B cell (primary cell): ENCODE measurements at regions not wholly inside any gene's neighbourhood (a gene's known extent, or its start where the extent isn't known, plus 50 kb on each side); places are given as distances from the start of the nearest gene placed in this dataset.

Experiments
- ATAC-seq: fragments of 200-7000 bp; cut with Tn5 transposase; one replicate; pipeline ENCODE4 v1.10.0; 2021; ENCODE audit warnings: low read depth, mild to moderate bottlenecking, moderate number of reproducible peaks, moderate library complexity
- CTCF ChIA-PET: fragments of 350-600 bp; sonication (Branson Sonifier 250); formaldehyde crosslinking; loops from one replicate; lab custom pipeline; 2021; ENCODE audit warnings: antibody characterized with exemption, inconsistent platforms; lab: Charles Lee
- POLR2A ChIA-PET: fragments of 350-600 bp; sonication (Branson Sonifier 250); formaldehyde crosslinking; loops from one replicate; lab custom pipeline; 2021; ENCODE audit warnings: antibody characterized with exemption; lab: Charles Lee
- DNase-seq: peaks from one replicate; pipeline ENCODE4 v3.0.0; 2013
- H2AFZ ChIP-seq: 2 replicates; pipeline ENCODE4 v1.6.1; 2012; ENCODE audit warnings: mild to moderate bottlenecking, low read depth, low read length; ENCODE audit not compliant: insufficient read depth, poor library complexity, severe bottlenecking
- H3K27ac ChIP-seq, 2 donors: 1 replicate in 1 of 2; 2 replicates in 1 of 2; pipeline ENCODE4 v1.5.1; 2012 to 2013; ENCODE audit warnings: low read length in 2 of 2, mild to moderate bottlenecking in 2 of 2, moderate library complexity in 1 of 2
- H3K27me3 ChIP-seq, 4 experiments: fragments of 200-600 bp in 1 of 4; sonication (generic) in 1 of 4; replicated peaks in 1 of 4; 1 replicate in 2 of 4; 2 replicates in 2 of 4; pipeline versions ENCODE4 v1.6.1 to v1.7.0; 2013 to 2016; ENCODE audit warnings: low read length in 3 of 4, mild to moderate bottlenecking in 2 of 4, mixed read lengths in 1 of 4, moderate library complexity in 1 of 4; ENCODE audit not compliant: insufficient read depth in 4 of 4, control insufficient read depth in 3 of 4; ENCODE audit errors: control extremely low read depth in 1 of 4
- H3K36me3 ChIP-seq, 2 experiments: replicated peaks in 1 of 2; 1 replicate in 1 of 2; 2 replicates in 1 of 2; pipeline versions ENCODE4 v1.6.1 to v1.7.1; 2013; ENCODE audit warnings: low read length in 1 of 2; ENCODE audit not compliant: insufficient read depth in 2 of 2, control insufficient read depth in 1 of 2; ENCODE audit errors: control extremely low read depth in 1 of 2, extremely low read depth in 1 of 2
- H3K4me1 ChIP-seq, 2 donors: fragments of 200-600 bp in 1 of 2; sonication (generic) in 1 of 2; 1 replicate in 1 of 2; 2 replicates in 1 of 2; pipeline versions ENCODE4 v1.5.1 to v1.6.1; 2013 to 2017; ENCODE audit warnings: low read length in 2 of 2; ENCODE audit not compliant: control insufficient read depth in 2 of 2, insufficient read depth in 2 of 2
- H3K4me2 ChIP-seq: replicated peaks from 2 replicates; pipeline ENCODE3; 2012; ENCODE audit warnings: mild to moderate bottlenecking, low read depth, low read length; ENCODE audit not compliant: poor library complexity, severe bottlenecking
- H3K4me3 ChIP-seq, 5 experiments: fragments of 200-600 bp in 1 of 5; sonication (generic) in 1 of 5; 1 replicate in 3 of 5; 2 replicates in 2 of 5; pipeline versions ENCODE4 v1.5.1 to v1.7.0; 2011 to 2016; ENCODE audit warnings: low read length in 4 of 5, mild to moderate bottlenecking in 4 of 5, low read depth in 2 of 5, control low read depth in 1 of 5, moderate library complexity in 1 of 5; ENCODE audit not compliant: insufficient read depth in 1 of 5; ENCODE audit errors: control extremely low read depth in 1 of 5, extremely low read depth in 1 of 5
- H3K79me2 ChIP-seq: fragments of 200-600 bp; sonication (generic); one replicate; pipeline ENCODE4 v1.6.0; 2016; ENCODE audit warnings: low read length; ENCODE audit not compliant: control insufficient read depth, insufficient read depth
- H3K9ac ChIP-seq: fragments of 200-600 bp; sonication (generic); 2 replicates; pipeline ENCODE4 v1.6.1; 2017; ENCODE audit warnings: mild to moderate bottlenecking, low read length, moderate library complexity
- H3K9me3 ChIP-seq, 3 donors: one replicate each; pipeline versions ENCODE4 v1.6.1 to v1.7.1; 2013; ENCODE audit warnings: low read length in 2 of 3; ENCODE audit not compliant: control insufficient read depth in 2 of 3, insufficient read depth in 1 of 3; ENCODE audit errors: control extremely low read depth in 1 of 3
- H4K20me1 ChIP-seq: 2 replicates; pipeline ENCODE4 v1.6.0; 2012; ENCODE audit warnings: mild to moderate bottlenecking, low read length; ENCODE audit not compliant: insufficient read depth, control insufficient read depth, poor library complexity, severe bottlenecking
- H3K27ac Mint-ChIP-seq: one replicate; pipeline ENCODE4 v1.8.0; 2021; ENCODE audit warnings: mixed read lengths
- H3K27me3 Mint-ChIP-seq: one replicate; pipeline ENCODE4 v1.8.0; 2021; ENCODE audit warnings: mixed read lengths
- H3K4me1 Mint-ChIP-seq: one replicate; pipeline ENCODE4 v1.8.0; 2021; ENCODE audit warnings: mixed read lengths
- H3K4me3 Mint-ChIP-seq: one replicate; pipeline ENCODE4 v1.8.0; 2021; ENCODE audit warnings: mixed read lengths
- H3K9me3 Mint-ChIP-seq: one replicate; pipeline ENCODE4 v1.8.0; 2022; ENCODE audit warnings: mixed read lengths; ENCODE audit not compliant: insufficient read depth
- EZH2 ChIP-seq: IDR thresholded peaks from 2 replicates; pipeline ENCODE4 v1.6.1; 2012; ENCODE audit warnings: borderline replicate concordance, low read depth, mild to moderate bottlenecking, moderate library complexity, low read length; ENCODE audit not compliant: insufficient read depth, poor library complexity, severe bottlenecking
- WGBS: methylation state at CpG from one replicate; pipeline ENCODE4 v1.1.5; 2013; ENCODE audit warnings: missing lambda C conversion rate; ENCODE audit not compliant: insufficient coverage; 5-methylcytosine and 5-hydroxymethylcytosine counted together
- intact Hi-C: fragments of 100-400 bp; cut with micrococcal nuclease; formaldehyde crosslinking; loops from one replicate; pipeline ENCODE4 v1.10.0; 2022
- TF ChIP-seq, protein P1 (sequence below): fragments of 200-600 bp; IDR thresholded peaks from one replicate; pipeline ENCODE4 v1.8.0; 2022; ENCODE audit warnings: antibody characterized with exemption, mild to moderate bottlenecking

DNA sequence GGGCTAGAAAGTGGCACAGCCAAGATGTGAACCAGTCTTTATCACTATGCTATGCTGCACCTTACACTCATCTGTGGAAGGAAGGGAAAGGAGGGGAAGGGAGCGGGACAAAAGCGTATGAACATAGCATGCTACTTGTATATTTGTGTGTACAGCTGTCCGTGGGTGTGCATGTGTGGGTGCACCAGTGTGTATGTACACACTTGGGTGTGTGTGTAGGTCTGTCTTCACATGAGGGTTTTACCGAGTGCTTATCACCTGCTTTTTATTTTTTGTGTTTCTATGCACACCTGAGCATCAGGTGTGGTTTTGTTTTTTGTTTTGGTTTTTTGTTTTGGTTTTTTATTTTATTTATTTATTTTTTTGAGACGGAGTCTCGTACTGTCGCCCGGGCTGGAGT, 255.7 kb downstream of the RRAGC start:
- Histone ChIP-seq H4K20me1 (no peaks in the 10 kb centered on the region), H2AFZ (no peak overlapping the region), H3K9ac (no peak overlapping the region), H3K4me1 (no peaks in the 10 kb centered on the region), H3K4me2 (no peak overlapping the region), H3K79me2 (no peaks in the 10 kb centered on the region), H3K36me3 (no peaks in the 10 kb centered on the region), H3K4me3 (no peak overlapping the region), H3K27ac (no peak overlapping the region), H3K27me3 (peaks cover 0 to 4% (median 0%) of the 10 kb centered on the region in 4 experiments), H3K9me3 (no peaks in the 10 kb centered on the region)
- H3K27ac Mint-ChIP-seq, result no peak overlapping the region
- TF ChIP-seq EZH2, result no peak
- TF ChIP-seq, protein P1, sequence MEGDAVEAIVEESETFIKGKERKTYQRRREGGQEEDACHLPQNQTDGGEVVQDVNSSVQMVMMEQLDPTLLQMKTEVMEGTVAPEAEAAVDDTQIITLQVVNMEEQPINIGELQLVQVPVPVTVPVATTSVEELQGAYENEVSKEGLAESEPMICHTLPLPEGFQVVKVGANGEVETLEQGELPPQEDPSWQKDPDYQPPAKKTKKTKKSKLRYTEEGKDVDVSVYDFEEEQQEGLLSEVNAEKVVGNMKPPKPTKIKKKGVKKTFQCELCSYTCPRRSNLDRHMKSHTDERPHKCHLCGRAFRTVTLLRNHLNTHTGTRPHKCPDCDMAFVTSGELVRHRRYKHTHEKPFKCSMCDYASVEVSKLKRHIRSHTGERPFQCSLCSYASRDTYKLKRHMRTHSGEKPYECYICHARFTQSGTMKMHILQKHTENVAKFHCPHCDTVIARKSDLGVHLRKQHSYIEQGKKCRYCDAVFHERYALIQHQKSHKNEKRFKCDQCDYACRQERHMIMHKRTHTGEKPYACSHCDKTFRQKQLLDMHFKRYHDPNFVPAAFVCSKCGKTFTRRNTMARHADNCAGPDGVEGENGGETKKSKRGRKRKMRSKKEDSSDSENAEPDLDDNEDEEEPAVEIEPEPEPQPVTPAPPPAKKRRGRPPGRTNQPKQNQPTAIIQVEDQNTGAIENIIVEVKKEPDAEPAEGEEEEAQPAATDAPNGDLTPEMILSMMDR, result no peak
- ChIA-PET CTCF (no interaction called here), POLR2A (no interaction called here)
- H3K4me1 Mint-ChIP-seq, result no peaks in the 10 kb centered on the region
- no peak for DNase-seq
- intact Hi-C loops, result no loop called here
- 86% methylated on average over 8 of the region's 8 CpGs for WGBS
- H3K9me3 Mint-ChIP-seq, result no peaks in the 10 kb centered on the region
- H3K27me3 Mint-ChIP-seq, result peaks cover 35% of the 10 kb centered on the region
- ATAC-seq, result no peak
- no peak overlapping the region for H3K4me3 Mint-ChIP-seq

DNA sequence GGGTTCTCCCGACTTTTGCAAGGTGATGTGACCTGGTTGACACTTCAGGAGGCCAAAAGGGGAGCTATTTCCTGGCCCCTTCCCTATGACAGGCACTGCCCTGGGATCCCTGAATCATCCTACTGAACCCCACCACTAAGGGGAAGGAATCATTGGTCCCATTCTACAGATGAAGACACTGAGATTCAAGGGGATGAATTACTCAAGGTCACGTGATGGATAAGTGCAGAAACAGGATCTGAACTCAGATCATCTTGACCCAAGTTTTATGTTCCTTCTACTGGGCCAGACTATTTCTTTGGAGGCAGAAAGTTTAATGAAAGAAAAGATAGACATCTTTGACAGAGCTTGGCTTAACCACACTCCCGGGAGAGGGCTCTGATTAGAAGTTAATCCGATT, 258.7 kb downstream of the RRAGC start:
- intact Hi-C loops, result no loop called here
- Mint-ChIP-seq H3K4me3 (no peak overlapping the region), H3K27ac (no peak overlapping the region), H3K4me1 (no peaks in the 10 kb centered on the region), H3K9me3 (no peaks in the 10 kb centered on the region), H3K27me3 (peaks cover 30% of the 10 kb centered on the region)
- Histone ChIP-seq H3K27ac (no peak overlapping the region), H3K4me1 (no peaks in the 10 kb centered on the region), H3K27me3 (peaks cover 0 to 12% (median 0%) of the 10 kb centered on the region in 4 experiments), H3K4me2 (no peak overlapping the region), H2AFZ (no peak overlapping the region), H3K9me3 (no peaks in the 10 kb centered on the region), H3K79me2 (no peaks in the 10 kb centered on the region), H3K4me3 (no peak overlapping the region), H3K36me3 (no peaks in the 10 kb centered on the region), H3K9ac (no peak overlapping the region), H4K20me1 (no peaks in the 10 kb centered on the region)
- POLR2A ChIA-PET, result no interaction called here
- CTCF ChIA-PET, result no interaction called here
- 33% methylated on average over 1 of the region's 4 CpGs for WGBS
- TF ChIP-seq, protein P1, result no peak
- TF ChIP-seq EZH2, result no peak
- DNase-seq, result no peak
- ATAC-seq, result no peak
